Ovary (tissue), 7 donors: ENCODE measurements at regions not wholly inside any gene's neighbourhood (a gene's known extent, or its start where the extent isn't known, plus 50 kb on each side); places are given as distances from the start of the nearest gene placed in this dataset.

ENCODE experiments used
- DNase-seq, 5 donors: peaks; one replicate each; pipeline ENCODE4 v3.0.0-alpha.2; 2019 to 2020
- H3K27ac ChIP-seq, 2 donors: fragments of 200-600 bp; one replicate each; pipeline versions ENCODE4 v1.5.1 to v1.8.0; 2019 to 2022
- H3K27me3 ChIP-seq: fragments of 200-600 bp; one replicate; pipeline ENCODE4 v1.8.0; 2022
- H3K36me3 ChIP-seq: fragments of 200-600 bp; sonication (generic); one replicate; pipeline ENCODE4 v1.5.1; 2019
- H3K4me1 ChIP-seq: one replicate; pipeline ENCODE4 v1.8.1; 2013; ENCODE audit warnings: mild to moderate bottlenecking, moderate library complexity; ENCODE audit not compliant: insufficient read depth
- H3K4me3 ChIP-seq: fragments of 200-600 bp; sonication (generic); one replicate; pipeline ENCODE4 v1.5.1; 2017
- H3K9me3 ChIP-seq, 2 donors: fragments of 200-600 bp in 1 of 2; sonication (generic) in 1 of 2; one replicate each; pipeline versions ENCODE4 v1.5.1 to v1.8.1; 2013 to 2019; ENCODE audit warnings: mild to moderate bottlenecking in 1 of 2, moderate library complexity in 1 of 2
- EP300 ChIP-seq: sonication (generic); formaldehyde crosslinking; IDR thresholded peaks from one replicate; pipeline ENCODE4 v1.6.1; 2017; ENCODE audit warnings: antibody characterized with exemption
- POLR2A ChIP-seq: fragments of 450-650 bp; IDR thresholded peaks from one replicate; pipeline ENCODE4 v1.6.1; 2017; ENCODE audit warnings: antibody characterized with exemption, mild to moderate bottlenecking, moderate library complexity
- whole genome bisulfite sequencing, 3 donors: extraction: QIAGEN DNeasy Blood & Tissue Kit in 1 of 3; methylation state at CpG; one replicate each; pipeline versions ENCODE4 v1.1.5 to v1.1.7; 2013 to 2017; 5-methylcytosine and 5-hydroxymethylcytosine counted together
- intact Hi-C, 4 donors: fragments of 100-400 bp; cut with DNase I; formaldehyde crosslinking; loops; one replicate each; pipeline versions ENCODE4 v1.11.0 to v1.15.1; 2022 to 2023
- TF ChIP-seq, protein P1 (sequence below), 3 donors: fragments of 450-650 bp in 2 of 3; fragments of 200-600 bp in 1 of 3; IDR thresholded peaks; one replicate each; pipeline versions ENCODE4 v1.5.1 to v1.8.0; 2016 to 2022; ENCODE audit warnings: antibody characterized with exemption in 3 of 3, mild to moderate bottlenecking in 1 of 3
- donor health status: DM: no; HTN: no; CAD: no; lungs with moderate emphysema.
- donor health status: DM: no; HTN: no; CAD: no.
- donor health status: Bipolar disorder and iron deficiency.
- donor health status: DM: no; HTN: no; CAD: no.
- donor health status: DM: yes; HTN: yes; CAD: no.

DNA sequence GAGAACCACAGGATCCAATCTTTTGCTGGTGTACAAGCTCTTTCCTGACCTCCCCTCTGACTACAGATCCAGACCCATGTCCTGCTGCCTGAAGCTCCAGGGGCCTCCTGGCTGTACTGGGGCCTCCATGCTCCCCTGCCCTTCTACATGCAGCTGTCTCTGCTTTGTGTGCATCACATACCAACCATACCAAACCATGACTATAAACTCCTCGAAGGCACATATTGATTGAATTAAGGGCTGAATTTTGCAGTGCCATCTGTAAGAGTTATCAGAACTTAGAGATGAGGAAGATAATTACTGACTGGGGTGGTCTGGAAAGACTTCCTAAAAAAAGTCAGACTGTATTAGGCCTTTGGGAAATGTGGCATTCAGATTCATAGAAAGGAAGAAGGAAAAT is 139.9 kb upstream of the CXCR4 start:
- no peak overlapping the region for H3K27ac ChIP-seq
- H3K4me1 ChIP-seq = no peaks in the 10 kb centered on the region
- no peaks in the 10 kb centered on the region for H3K27me3 ChIP-seq
- no peak for DNase-seq
- H3K9me3 ChIP-seq = no peaks in the 10 kb centered on the region
- intact Hi-C loops = no loop called here
- H3K36me3 ChIP-seq = no peaks in the 10 kb centered on the region
- H3K4me3 ChIP-seq = no peak overlapping the region
- 24 to 47% (median 32%) methylated on average over 1 of the region's 1 CpG for WGBS, 3 donors
- TF ChIP-seq, protein P1, sequence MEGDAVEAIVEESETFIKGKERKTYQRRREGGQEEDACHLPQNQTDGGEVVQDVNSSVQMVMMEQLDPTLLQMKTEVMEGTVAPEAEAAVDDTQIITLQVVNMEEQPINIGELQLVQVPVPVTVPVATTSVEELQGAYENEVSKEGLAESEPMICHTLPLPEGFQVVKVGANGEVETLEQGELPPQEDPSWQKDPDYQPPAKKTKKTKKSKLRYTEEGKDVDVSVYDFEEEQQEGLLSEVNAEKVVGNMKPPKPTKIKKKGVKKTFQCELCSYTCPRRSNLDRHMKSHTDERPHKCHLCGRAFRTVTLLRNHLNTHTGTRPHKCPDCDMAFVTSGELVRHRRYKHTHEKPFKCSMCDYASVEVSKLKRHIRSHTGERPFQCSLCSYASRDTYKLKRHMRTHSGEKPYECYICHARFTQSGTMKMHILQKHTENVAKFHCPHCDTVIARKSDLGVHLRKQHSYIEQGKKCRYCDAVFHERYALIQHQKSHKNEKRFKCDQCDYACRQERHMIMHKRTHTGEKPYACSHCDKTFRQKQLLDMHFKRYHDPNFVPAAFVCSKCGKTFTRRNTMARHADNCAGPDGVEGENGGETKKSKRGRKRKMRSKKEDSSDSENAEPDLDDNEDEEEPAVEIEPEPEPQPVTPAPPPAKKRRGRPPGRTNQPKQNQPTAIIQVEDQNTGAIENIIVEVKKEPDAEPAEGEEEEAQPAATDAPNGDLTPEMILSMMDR (IDR thresholded peaks at IDR 0.05) = no peak
- no peak for TF ChIP-seq POLR2A
- no peak for TF ChIP-seq EP300

DNA sequence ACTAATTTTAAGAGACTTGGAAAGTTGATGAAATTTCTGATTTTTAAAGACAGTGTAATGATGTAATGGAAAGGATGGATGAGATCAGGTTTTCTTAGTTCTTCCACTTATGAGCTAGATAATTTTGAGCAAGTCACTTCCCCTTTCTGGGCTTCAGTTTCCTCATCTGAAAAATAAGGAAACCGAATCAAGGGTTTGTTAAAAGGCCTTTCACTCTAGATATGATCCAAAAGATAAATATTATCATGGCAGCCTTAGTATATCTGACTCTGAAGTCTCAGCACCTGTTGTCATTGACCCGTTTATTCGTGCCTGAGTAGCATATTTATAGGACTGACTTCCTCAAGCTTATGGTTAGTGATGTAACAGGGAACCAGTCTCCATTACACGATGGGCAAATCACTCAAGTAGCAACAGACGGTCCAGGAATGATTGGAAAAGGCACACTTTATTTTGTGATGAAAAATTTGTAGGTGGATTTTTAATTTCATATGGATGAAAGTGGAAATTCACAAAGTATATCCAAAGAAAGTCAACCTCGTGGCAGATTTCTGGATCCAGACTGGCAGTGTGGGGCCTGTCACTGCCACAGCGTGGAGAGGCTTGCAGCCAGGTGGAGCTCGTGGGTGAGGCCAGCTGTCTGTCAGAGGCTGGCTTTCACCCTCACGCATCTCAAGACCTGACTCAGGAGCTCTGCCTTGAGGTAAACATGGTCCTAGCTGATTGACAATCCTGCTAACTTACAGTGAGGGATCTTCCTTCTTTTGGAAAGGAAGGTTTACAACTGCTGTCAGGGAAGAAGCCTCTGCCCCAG is 137.9 kb upstream of the CXCR4 start:
- no peak overlapping the region for H3K27ac ChIP-seq
- no peak overlapping the region for H3K4me3 ChIP-seq
- no peak for TF ChIP-seq POLR2A
- TF ChIP-seq, protein P1 (IDR thresholded peaks at IDR 0.05) = no peak
- no peak for TF ChIP-seq EP300
- H3K36me3 ChIP-seq = no peaks in the 10 kb centered on the region
- no peaks in the 10 kb centered on the region for H3K27me3 ChIP-seq
- no peaks in the 10 kb centered on the region for H3K9me3 ChIP-seq
- peaks cover 3% of the 10 kb centered on the region for H3K4me1 ChIP-seq
- WGBS, 3 donors = 81 to 90% (median 87%) methylated on average over 9 of the region's 9 CpGs
- intact Hi-C loops = no loop called here
- DNase-seq = no peak

DNA sequence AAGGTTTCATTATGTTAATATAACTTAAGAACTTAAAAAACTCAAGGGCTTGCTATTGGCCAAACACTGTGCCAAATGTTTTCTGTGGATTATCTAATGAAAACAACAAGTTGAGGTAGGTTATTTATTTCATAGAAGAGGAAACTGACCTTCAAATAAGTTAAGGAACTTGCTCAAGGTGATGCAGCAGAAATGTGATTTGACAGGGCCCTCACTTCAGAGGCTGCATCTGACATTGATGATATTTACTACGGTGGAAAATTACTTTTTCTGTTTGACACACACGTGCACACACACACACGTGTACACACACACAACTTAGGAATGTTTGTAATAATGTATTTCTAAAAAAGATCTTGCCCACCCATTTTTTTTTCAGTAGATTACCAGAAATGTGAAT is 137.2 kb upstream of the CXCR4 start:
- H3K27ac ChIP-seq = no peak overlapping the region
- peaks cover 6% of the 10 kb centered on the region for H3K4me1 ChIP-seq
- 78 to 83% (median 82%) methylated on average over 3 of the region's 3 CpGs for WGBS, 3 donors
- H3K4me3 ChIP-seq = no peak overlapping the region
- no peaks in the 10 kb centered on the region for H3K9me3 ChIP-seq
- H3K36me3 ChIP-seq = no peaks in the 10 kb centered on the region
- intact Hi-C loops = no loop called here
- DNase-seq = no peak
- TF ChIP-seq EP300 = no peak
- TF ChIP-seq POLR2A = no peak
- TF ChIP-seq, protein P1 (IDR thresholded peaks at IDR 0.05) = no peak
- no peaks in the 10 kb centered on the region for H3K27me3 ChIP-seq

DNA sequence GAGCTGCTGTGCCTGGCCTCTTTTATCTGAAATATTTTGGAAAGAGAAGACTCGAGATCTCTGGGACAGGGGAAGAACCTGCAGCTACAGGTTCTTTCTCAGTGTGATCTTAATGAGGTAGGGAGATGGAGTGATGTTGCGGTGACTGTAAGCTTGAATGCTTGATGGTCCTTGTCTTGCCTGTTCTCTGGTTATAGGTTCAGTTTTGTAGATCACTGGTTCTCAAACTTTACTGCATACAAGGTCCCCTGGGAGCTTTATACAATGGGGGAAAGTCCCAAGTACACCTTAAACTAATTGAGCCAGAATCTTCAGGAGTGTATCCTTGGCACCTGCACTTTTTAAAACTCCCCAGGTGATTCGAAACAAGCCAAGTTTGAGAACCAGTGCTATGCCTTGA is 136.7 kb upstream of the CXCR4 start:
- intact Hi-C loops = no loop called here
- Histone ChIP-seq H3K4me1 (peaks cover 6% of the 10 kb centered on the region), H3K4me3 (no peak overlapping the region), H3K36me3 (no peaks in the 10 kb centered on the region), H3K27ac (no peak overlapping the region), H3K27me3 (no peaks in the 10 kb centered on the region), H3K9me3 (no peaks in the 10 kb centered on the region)
- TF ChIP-seq POLR2A (no peak), EP300 (no peak)
- TF ChIP-seq, protein P1 (IDR thresholded peaks at IDR 0.05) = no peak
- DNase-seq = no peak
- WGBS, 3 donors = 56 to 63% (median 59%) methylated on average over 3 of the region's 3 CpGs
